Adrenal gland (tissue), 9 donors: ENCODE measurements at regions not wholly inside any gene's neighbourhood (a gene's known extent, or its start where the extent isn't known, plus 50 kb on each side); places are given as distances from the start of the nearest gene placed in this dataset.

Experiments
- DNase-seq, 7 donors: peaks; one replicate each; pipeline ENCODE4 v3.0.0-alpha.2; 2019 to 2020
- H3K27ac ChIP-seq, 5 donors: fragments of 200-600 bp; sonication (generic) in 4 of 5; 1 replicate in 3 of 5; 2 replicates in 2 of 5; pipeline versions ENCODE4 v1.5.1 to v1.8.0; 2016 to 2020; ENCODE audit warnings: mild to moderate bottlenecking in 1 of 5
- H3K27me3 ChIP-seq: fragments of 200-600 bp; 2 replicates; pipeline ENCODE4 v1.8.0; 2021
- H3K36me3 ChIP-seq, 2 donors: fragments of 200-600 bp; replicated peaks in 1 of 2; 1 replicate in 1 of 2; 2 replicates in 1 of 2; pipeline versions ENCODE4 v1.5.1 to v1.8.0; 2018 to 2022
- H3K4me1 ChIP-seq, 2 donors: fragments of 200-600 bp; replicated peaks in 1 of 2; 1 replicate in 1 of 2; 2 replicates in 1 of 2; pipeline versions ENCODE4 v1.5.1 to v1.8.0; 2018 to 2021
- H3K4me3 ChIP-seq, 4 donors: fragments of 200-600 bp; sonication (generic) in 3 of 4; one replicate each; pipeline ENCODE4 v1.5.1; 2016 to 2018
- H3K9me3 ChIP-seq, 3 donors: fragments of 200-600 bp; sonication (generic) in 1 of 3; replicated peaks in 1 of 3; 1 replicate in 2 of 3; 2 replicates in 1 of 3; pipeline versions ENCODE4 v1.5.1 to v1.8.0; 2016 to 2021
- POLR2A ChIP-seq, 2 donors: fragments of 450-650 bp; IDR thresholded peaks; one replicate each; pipeline ENCODE4 v1.6.1; 2017; ENCODE audit warnings: antibody characterized with exemption in 2 of 2, mild to moderate bottlenecking in 2 of 2, moderate library complexity in 1 of 2
- WGBS, 4 donors: extraction: QIAGEN DNeasy Blood & Tissue Kit in 2 of 4; methylation state at CpG; one replicate each; pipeline versions ENCODE4 v1.1.5 to v1.1.7; 2013 to 2017; 5-methylcytosine and 5-hydroxymethylcytosine counted together
- intact Hi-C, 2 donors: fragments of 100-400 bp; cut with DNase I; formaldehyde crosslinking; loops; one replicate each; pipeline versions ENCODE4 v1.14.1 to v1.15.0; 2022 to 2023
- TF ChIP-seq, protein P1 (sequence below), 6 experiments: fragments of 450-650 bp in 4 of 6; fragments of 200-600 bp in 2 of 6; sonication (generic) in 1 of 6; IDR thresholded peaks; 1 replicate in 5 of 6; 2 replicates in 1 of 6; pipeline versions ENCODE4 v1.5.1 to v1.8.0; 2016 to 2021; ENCODE audit warnings: antibody characterized with exemption in 6 of 6, mild to moderate bottlenecking in 2 of 6, moderate library complexity in 1 of 6
- donor health status: healthy with polysubstance abuse.
- donor health status: Bipolar disorder and iron deficiency.
- donor health status: DM: yes; HTN: yes; CAD: no.
- donor health status: DM: no; HTN: no; CAD: no.
- donor health status: DM: no; HTN: no; CAD: no.

DNA sequence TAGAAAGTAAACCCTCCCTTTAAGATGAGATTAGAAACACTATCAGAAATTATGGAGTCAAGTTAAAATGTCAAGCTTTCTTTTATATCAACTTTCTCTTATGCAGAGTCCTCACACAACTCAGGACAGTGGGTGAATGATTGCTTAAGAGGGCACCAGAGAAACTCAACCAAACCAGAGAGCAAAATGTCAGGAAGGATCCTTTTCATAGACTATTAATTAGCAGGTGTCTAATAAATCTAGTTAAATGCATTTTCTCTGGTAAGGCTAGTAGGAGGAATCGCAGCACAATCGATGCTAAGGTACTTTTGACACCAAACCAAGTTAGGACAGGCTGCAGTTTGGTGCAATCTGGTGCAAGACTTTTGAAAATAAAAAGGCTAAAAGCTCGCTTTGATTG lies 614.7 kb upstream of the FOXG1 start:
- WGBS, 4 donors: 55 to 62% (median 60%) methylated on average over 3 of the region's 3 CpGs
- H3K4me3 ChIP-seq: no peak overlapping the region
- H3K27me3 ChIP-seq: no peaks in the 10 kb centered on the region
- H3K9me3 ChIP-seq: no peaks in the 10 kb centered on the region
- TF ChIP-seq POLR2A (IDR thresholded peaks at IDR 0.05): no peak
- TF ChIP-seq, protein P1, sequence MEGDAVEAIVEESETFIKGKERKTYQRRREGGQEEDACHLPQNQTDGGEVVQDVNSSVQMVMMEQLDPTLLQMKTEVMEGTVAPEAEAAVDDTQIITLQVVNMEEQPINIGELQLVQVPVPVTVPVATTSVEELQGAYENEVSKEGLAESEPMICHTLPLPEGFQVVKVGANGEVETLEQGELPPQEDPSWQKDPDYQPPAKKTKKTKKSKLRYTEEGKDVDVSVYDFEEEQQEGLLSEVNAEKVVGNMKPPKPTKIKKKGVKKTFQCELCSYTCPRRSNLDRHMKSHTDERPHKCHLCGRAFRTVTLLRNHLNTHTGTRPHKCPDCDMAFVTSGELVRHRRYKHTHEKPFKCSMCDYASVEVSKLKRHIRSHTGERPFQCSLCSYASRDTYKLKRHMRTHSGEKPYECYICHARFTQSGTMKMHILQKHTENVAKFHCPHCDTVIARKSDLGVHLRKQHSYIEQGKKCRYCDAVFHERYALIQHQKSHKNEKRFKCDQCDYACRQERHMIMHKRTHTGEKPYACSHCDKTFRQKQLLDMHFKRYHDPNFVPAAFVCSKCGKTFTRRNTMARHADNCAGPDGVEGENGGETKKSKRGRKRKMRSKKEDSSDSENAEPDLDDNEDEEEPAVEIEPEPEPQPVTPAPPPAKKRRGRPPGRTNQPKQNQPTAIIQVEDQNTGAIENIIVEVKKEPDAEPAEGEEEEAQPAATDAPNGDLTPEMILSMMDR (IDR thresholded peaks at IDR 0.05): no peak
- H3K36me3 ChIP-seq: no peaks in the 10 kb centered on the region
- H3K27ac ChIP-seq: no peak overlapping the region
- intact Hi-C loops: no loop called here
- no peak for DNase-seq
- H3K4me1 ChIP-seq: no peaks in the 10 kb centered on the region

DNA sequence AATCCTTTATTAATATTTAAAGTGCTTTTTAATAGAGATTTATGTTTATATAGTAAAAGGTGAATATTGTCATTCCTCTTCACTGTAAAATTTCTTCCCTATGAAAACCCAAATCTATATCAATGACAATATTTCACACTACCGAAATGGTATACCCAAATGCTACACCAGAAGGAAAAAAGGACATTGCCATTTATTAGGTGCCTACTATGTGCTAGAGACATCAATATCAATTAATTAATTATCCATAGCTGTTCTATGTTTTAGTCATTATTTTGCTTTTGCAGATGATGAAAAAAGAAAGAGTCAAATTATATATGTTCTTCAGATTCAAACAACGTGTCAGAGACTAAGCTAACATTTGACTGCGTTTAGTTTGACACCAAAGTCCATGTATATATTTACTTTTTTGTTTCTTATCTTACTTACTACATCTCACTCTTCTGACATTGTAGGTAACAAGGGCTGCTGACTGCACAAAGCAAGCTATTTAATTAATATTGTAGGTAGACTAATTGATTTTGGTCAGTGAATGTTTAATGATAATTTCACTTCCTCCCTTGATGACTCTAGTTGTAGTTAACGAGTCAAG lies 614.0 kb upstream of the FOXG1 start:
- no peaks in the 10 kb centered on the region for H3K4me1 ChIP-seq
- no peak overlapping the region for H3K4me3 ChIP-seq
- 66 to 83% (median 72%) methylated on average over 4 of the region's 4 CpGs for WGBS, 4 donors
- H3K27me3 ChIP-seq: no peaks in the 10 kb centered on the region
- no peak for DNase-seq
- no peaks in the 10 kb centered on the region for H3K9me3 ChIP-seq
- no peak for TF ChIP-seq POLR2A (IDR thresholded peaks at IDR 0.05)
- TF ChIP-seq, protein P1 (IDR thresholded peaks at IDR 0.05): no peak
- no peak overlapping the region for H3K27ac ChIP-seq
- H3K36me3 ChIP-seq: no peaks in the 10 kb centered on the region
- intact Hi-C loops: no loop called here

DNA sequence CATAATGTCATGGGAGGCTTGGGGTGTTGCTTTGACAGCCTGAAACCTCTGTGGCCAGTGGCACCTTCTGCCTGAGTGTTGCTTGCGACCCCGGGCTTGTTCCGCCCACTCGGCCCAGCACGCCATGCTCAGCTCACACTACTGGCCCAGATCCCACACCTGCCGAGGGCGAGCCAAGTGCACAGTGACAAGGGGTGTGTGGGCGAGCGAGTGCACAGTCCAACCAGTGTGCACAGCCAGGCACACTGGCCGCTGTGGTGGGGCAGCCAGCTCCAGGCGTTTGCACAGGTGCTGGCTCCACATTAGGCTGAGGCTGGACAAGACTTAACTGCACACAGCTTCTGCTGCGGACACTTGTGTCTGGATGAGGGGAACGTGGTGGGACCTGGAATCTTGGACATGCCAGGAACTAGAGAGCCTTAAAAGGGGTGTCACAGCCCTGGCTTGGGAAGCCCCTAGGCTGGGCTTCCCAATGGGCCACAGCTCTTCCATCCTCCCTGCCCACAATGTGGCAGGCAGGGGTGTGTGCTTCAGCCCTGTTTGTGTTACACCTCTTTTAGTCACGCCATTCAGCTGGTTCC lies 609.2 kb upstream of the FOXG1 start:
- TF ChIP-seq POLR2A (IDR thresholded peaks at IDR 0.05): no peak
- TF ChIP-seq, protein P1 (IDR thresholded peaks at IDR 0.05): no peak
- 77 to 86% (median 82%) methylated on average over 7 to 14 of the region's 14 CpGs for whole genome bisulfite sequencing, 4 donors
- Histone ChIP-seq H3K4me3 (no peak overlapping the region), H3K4me1 (no peaks in the 10 kb centered on the region), H3K27me3 (no peaks in the 10 kb centered on the region), H3K9me3 (no peaks in the 10 kb centered on the region), H3K27ac (no peak overlapping the region), H3K36me3 (no peaks in the 10 kb centered on the region)
- intact Hi-C loops: no loop called here
- DNase-seq: no peak

DNA sequence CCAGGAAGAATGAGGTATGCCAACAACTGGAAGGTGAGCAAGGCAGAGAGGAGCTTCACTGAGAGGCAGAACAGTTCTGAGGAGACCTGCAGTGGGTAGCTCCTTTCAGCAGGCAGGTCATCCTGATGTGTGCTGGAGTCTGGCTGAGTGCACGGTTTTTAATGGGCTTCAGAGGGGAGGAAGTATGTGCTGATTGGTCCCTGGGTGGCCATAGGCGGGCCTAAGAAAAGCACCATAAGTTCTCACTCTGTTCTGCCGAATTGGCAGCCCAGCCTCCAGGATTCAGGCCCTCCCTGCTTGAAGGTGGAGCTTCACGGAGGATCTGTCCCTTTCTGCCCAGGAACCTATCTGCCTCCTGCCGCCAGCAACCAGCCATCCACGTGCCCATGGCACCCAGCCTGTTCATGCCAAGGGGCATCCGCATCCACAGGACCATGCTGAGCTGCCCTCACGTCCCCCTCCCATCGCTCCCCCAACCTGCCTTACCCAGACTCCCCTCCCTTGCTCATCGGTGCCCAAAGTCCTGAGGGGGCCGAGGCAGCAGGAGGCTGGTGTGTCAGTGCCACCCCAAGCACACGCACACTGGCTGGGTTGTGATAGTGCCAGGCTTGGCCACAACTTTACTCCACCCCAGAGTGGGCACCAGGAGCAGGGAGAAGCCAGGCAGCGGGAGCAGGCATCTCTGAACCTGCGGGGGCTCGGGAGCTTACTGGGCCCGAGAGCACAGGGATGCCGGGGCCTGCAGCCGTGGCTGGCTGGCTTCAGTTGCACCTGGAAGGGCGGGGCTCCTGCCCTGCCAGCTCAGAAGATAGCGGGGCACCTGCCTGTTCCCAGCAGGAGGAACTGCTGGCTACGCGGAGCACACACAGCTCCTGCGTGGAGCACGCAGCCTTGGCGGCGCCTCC lies 608.4 kb upstream of the FOXG1 start:
- H3K36me3 ChIP-seq: no peaks in the 10 kb centered on the region
- H3K27ac ChIP-seq: no peak overlapping the region
- intact Hi-C loops: no loop called here
- DNase-seq: no peak
- 86 to 93% (median 88%) methylated on average over 7 to 26 of the region's 26 CpGs for WGBS, 4 donors
- TF ChIP-seq POLR2A (IDR thresholded peaks at IDR 0.05): no peak
- TF ChIP-seq, protein P1 (IDR thresholded peaks at IDR 0.05): no peak
- no peaks in the 10 kb centered on the region for H3K27me3 ChIP-seq
- no peaks in the 10 kb centered on the region for H3K4me1 ChIP-seq
- no peak overlapping the region for H3K4me3 ChIP-seq
- H3K9me3 ChIP-seq: no peaks in the 10 kb centered on the region
